Frontal cortex (tissue), 3 donors: ENCODE measurements at regions not wholly inside any gene's neighbourhood (a gene's known extent, or its start where the extent isn't known, plus 50 kb on each side); places are given as distances from the start of the nearest gene placed in this dataset.
"Not testable (repeated sequence)": the region's sequence is repeated elsewhere in the genome, so short reads cannot be mapped to it uniquely, and the experiment has no call there.

Source experiments
- DNase-seq, 2 donors: peaks; one replicate each; pipeline ENCODE4 v3.0.0; 2012; ENCODE audit warnings: low spot score in 2 of 2
- FAIRE-seq: peaks from 2 replicates; lab custom pipeline; 2012; peaks lifted over from hg19 to GRCh38; lab: Jason Lieb, UNC
- donor health status: control.
- donor health status: control.
- donor health status: control.

DNA sequence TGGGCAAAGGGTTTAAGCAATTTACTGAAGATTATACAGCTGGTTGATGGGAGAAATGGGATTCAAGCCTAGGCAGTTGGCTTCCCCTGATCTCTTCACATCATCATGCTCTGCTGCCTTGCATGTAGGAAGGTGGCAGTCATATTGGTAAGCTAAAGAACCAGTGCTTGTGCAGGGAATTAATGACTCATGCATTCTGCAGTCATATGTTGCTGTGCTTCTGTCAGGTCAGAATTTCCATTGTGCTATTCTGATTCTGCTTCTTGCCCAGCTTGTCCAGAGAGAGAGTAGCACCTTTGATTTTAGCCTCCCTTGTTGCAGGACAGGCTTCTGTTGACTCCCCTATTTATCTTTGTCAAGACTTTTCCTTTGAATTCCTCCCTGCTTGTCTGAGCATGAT lies 114.0 kb upstream of the IKBKE start:
- not testable (repeated sequence) for FAIRE-seq, DNase-seq

DNA sequence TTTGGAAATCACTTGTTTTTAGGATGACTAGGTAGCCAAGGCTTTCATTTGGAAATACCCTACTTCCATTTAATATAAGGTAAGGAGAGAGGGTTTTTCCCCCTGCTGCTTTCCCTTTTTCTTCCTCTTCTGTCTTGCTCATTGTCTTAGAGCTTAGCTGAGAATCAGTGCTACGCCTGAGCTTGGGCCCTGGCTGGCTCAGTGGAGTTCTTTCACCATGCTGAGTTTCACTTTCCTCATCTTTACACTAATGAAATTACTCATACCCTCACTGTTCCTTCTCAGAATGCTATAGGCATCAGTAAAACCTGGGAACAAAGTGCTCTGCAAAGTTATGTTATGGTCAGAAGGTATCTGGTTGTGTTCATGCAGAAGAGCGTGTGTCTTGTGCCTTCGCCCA lies 112.3 kb upstream of the IKBKE start:
- not testable (repeated sequence) for DNase-seq, FAIRE-seq

DNA sequence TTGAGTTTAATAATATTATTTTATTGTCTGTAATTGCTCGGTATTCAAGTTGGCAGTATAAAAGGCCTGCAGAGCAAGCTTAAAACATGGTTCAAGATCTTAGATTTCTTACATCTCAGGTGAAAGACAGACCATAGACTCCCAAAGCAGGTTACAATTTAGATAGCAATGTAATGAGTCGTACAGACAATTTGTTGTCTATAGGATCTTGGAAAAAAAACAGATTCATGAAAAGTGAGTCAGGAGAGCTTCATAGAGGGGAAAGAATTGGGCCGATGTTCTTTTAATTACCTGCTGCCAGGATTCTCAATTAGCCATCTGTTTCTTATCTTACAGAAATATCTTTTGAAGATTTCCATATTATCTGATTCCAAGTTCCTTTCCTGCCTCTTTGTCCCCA lies 111.5 kb upstream of the IKBKE start:
- not testable (repeated sequence) for FAIRE-seq, DNase-seq

DNA sequence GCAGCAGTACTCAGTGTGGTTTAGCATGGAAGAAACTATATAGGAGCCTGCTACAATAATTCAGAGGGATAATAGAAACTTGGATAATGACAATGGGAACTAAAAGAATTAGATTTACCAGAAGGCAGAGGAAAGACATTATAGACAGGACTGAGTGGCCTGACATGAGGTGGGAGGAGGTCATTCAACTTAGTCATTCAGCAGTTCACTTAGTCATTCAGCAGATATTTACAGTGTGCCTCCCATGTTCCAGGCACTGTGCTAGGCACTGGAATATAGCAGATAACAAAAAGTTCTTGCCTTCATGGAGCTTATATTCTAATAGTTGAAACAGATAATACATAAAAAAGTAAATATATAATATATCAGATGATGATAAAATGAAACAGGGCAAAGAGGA lies 110.9 kb upstream of the IKBKE start:
- DNase-seq, FAIRE-seq: not testable (repeated sequence)

DNA sequence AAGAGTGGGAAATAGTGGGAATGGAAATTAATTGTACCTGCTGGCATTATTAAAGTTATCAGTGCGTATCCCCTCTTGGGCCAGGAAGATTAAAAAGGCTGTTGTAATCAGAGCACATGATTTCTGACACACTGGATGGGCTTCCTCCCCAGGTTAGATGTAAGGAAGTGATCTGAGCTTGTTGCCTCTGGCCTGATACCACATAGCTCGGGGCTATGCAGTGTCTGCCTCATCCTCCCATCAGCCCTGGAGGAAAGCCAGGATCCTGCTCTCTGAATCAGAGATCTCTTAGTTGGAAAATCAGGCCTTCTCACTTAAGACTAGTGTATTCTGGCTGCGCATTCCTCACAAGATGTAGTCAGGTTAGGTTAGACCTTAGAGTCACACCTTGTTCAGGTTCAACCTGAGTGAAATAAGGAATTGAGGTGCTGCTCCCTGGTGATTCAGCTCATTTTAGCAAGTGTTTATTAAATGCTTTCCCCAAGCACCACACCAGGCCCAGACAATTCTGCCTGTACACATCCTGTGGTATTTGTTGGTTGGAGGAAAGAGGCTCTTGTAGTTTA lies 108.2 kb upstream of the IKBKE start:
- FAIRE-seq, result not testable (repeated sequence)

DNA sequence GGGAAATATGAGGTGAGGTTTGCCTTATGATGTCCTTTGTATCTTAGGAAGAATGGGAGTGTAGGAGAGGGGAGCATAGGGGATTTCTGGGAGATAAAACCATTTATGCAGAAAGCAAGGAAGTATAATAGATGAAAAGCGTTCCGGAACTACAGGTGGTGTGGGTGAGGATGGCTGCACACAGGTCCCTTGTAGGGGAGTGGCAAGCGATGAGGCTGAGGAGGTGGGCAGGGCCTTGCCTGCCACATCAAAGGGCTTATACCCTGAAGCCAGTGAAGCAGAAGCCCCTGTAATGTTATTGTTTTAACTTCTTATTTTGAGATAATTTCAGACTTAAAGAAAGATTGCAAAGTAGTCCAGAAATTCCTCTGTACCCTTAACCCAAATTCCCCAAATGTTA lies 107.3 kb upstream of the IKBKE start:
- FAIRE-seq, DNase-seq: not testable (repeated sequence)

More for the DNA sequence above, 108.2 kb upstream of the IKBKE start:
- DNase-seq, result not testable (repeated sequence)

DNA sequence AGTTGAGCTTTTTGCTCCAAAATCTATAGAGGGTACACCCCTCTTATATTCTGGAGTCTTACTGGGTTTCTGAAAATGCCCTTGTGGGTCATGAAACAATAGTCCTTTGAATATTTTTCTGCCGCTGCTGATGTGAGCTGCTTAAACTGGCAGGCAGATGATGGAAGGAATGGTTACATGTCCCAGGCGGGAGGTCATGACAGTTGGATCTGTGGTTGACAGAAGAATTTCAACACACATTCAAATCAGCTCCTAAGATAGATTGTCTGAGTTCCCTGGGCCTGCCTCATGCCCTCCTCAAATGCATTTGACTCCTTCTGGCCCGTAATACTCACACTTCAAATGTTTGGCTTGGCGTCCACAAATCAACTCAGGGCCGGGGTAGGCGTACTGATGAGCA lies 105.0 kb upstream of the IKBKE start:
- peak; percentile 0 to 3 for DNase-seq
- FAIRE-seq, result not testable (repeated sequence)

DNA sequence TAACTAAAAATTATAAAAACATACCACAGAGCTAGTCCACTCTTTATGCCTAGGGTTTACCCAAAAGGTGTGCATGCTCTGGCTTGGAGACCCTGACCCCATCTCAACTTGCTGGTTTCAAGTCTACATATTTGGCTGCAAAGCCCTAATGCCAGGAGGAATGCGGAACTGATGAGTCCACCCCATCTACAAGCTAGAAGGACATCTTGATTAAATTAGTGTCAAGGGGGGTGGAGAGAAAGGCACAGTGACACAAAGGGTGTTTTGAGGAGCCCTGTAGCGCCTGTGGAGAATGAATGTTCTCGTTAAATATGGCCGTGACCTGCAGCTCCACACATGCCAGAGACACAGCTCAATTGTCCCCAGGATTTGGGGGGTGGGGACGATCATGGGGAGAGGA lies 104.1 kb upstream of the IKBKE start:
- DNase-seq, FAIRE-seq: not testable (repeated sequence)

DNA sequence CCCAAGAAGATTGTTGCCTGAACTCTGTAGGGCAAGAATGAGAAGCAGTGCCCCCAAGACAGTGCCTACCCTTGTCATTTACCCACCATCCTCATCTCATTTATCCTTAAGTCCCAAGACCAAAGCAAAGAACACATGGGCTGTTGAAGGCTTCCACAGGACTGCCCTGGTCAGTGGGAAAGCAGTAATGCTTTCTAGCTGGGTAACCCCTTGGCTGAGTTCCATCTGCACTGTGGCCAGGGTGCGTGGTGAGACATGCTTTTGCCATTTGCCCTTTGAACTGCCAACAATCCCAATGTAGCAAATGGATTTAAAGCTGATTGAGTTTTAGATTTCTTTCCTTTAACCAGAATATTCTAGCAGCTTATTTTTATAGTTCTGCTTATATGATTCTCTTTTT lies 103.5 kb upstream of the IKBKE start:
- FAIRE-seq, DNase-seq: not testable (repeated sequence)

DNA sequence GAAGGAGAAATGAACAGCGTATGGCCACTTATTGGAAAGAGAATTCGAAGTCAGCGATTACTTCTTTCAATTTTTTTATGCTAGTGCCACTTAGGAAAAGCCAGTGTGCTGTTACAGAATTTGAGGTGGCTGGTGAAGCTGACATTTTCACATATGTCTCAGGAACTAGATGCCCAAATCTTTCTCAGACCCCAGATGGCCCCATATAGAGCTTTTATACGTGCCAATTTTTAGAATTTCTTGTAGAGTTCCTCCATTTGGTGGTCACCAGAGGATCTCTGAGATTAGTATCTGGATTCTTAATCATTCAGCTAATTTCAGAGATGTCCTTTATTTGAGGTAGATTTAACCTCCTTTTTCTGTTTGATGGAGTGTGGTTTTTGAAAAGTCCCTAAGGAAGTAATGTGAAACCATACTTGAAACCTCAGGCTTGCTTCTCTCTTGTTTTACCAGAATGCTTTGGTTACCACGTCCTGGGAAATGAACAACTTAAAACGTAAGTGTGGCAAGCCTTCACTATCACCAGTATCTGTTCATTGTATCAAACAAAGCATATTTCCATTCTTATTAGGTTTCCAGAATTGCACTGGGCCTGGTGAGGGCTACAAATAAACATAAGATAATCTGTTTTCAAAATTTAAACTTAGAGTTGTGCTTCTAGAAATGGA lies 102.2 kb upstream of the IKBKE start:
- not testable (repeated sequence) for DNase-seq, FAIRE-seq

DNA sequence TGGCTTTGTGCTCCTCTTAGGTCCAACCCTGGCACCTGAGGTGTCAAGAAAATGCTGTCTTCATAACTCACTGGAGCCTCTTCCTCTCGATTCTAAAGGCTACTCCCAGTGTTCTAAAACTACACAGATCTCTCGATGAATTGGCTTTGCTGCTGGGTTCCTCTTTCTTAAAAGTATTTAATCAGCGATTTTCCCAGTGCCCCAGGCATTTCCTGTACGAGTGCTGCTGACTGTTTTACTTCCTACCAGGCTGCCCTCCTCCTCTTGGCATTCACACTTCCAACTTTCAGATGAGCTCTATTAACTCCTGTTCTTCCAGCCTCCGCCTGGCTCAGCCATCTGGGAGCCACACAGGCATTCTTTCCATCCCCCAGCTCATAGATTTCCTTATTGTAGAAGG lies 95.6 kb upstream of the IKBKE start:
- not testable (repeated sequence) for DNase-seq, FAIRE-seq

DNA sequence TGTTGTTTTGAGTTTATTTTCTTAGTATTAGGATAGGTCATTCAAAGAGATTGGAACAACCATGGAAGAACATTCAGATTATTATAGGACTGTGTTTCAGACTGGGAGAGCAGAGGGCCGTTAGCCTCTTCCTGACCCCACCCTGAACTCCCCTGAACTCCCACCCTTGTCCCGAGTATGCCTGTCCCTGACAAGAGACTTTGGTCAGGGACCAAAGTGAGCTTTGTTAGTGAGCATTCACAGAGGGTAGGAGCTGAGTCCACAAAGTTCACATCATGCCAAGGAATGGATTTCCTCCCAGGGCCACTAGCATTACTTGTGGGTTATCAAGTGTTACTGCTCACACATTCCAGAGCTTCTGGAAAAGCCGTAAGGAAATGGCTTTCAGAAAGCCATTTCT lies 94.7 kb upstream of the IKBKE start:
- not testable (repeated sequence) for DNase-seq, FAIRE-seq

DNA sequence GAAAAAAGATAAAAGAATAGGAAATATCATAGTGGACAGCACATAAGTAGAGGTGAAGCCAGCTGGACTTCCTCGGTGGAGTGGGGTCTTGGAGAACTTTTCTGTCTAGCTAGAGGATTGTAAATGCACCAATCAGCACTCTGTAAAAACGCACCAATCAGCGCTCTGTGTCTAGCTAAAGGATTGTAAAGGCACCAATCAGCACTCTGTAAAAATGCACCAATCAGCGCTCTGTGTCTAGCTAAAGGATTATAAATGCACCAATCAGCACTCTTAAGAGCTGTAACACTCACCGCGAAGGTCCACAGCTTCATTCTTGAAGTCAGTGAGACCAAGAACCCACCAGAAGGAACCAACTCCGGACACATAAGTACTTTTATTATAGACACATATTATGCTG lies 91.8 kb upstream of the IKBKE start:
- DNase-seq, FAIRE-seq: not testable (repeated sequence)

DNA sequence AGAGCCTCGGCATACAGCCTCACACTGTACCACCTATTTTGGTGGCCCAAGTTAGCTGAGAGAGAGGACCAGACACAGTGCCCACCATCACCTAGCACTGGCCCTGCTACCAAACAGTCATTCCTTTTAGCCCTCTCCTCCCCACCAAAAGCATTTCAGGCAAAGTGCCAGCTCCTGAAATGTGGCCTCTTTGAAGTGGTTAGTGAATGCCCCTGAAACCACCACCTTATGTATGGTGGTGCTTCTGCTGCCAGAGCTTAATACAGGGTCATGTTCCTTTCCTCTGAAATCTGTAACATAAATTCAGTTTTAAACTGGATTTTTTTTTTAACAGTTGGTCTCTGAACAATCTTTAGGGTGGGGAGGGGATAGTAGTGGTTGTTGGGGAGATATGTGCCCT lies 91.0 kb upstream of the IKBKE start:
- not testable (repeated sequence) for FAIRE-seq

DNA sequence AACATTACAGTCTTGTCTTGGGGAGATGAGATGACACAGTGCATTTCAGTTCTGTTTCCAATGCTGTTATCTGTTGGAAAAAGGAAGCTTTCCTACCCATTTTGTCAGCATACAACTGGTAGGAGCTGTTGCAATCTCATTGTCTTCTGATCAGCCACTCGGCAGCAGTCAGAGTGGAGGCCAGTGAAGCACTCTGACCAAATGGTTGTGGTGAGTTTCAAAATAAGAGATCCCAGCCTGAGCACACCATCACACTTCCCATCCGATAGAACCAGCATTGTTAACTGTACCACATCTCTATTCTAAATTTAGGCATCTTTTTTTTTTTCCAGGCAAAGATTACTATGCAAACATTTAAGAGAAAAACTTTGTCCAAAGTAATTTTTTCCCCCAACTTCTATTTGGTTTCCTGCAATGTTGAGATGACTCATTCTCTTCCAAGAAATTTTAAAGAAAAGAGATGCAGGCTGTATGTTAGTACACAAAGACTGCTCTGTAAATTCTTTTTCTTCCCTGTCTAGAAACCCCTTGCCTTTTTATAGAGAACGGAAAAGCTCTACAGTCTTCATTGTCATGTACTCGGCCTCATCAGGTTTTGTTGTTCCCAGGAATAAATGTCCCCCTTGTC lies 90.0 kb upstream of the IKBKE start:
- not testable (repeated sequence) for FAIRE-seq, DNase-seq

More for the DNA sequence above, 91.0 kb upstream of the IKBKE start:
- not testable (repeated sequence) for DNase-seq

DNA sequence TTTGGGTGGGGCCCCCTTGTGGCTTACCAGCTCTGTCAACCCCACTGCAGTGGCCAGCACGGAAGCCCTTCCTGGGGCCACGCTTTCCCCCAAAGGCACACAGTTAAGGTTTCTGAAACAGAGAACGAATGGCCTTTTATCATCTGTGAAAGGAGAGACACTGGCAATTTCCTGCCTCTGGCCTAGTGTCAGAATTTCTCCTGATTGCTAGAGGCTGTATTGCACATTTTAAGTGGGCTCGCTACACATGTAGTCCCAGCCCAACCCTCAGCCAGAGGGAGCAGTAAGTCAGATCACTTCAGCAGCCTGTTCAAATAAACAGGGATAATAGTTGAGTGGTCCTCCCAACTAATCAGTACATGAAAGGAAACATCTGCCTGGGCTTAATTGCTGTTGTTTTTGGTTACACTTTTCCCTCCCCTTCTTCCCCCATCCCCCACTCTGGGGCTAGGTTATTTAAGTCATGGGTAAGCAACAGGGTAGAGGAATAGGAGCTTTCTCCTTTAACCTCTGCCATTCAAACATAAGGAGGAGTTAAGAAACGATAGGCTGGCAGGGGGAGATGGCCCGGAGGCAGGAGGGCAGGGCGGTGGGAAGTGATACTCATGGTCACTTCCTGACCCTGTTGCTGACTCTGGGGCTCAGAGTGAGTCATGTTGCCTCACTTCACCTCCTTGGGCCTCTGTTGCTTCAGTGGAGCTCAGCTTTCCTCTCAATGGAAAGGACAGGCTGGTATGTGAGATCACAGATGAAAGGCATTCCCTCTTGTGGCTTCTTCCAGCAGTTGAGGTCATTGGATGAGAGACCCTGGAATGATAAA lies 89.3 kb upstream of the IKBKE start:
- FAIRE-seq, result not testable (repeated sequence)

DNA sequence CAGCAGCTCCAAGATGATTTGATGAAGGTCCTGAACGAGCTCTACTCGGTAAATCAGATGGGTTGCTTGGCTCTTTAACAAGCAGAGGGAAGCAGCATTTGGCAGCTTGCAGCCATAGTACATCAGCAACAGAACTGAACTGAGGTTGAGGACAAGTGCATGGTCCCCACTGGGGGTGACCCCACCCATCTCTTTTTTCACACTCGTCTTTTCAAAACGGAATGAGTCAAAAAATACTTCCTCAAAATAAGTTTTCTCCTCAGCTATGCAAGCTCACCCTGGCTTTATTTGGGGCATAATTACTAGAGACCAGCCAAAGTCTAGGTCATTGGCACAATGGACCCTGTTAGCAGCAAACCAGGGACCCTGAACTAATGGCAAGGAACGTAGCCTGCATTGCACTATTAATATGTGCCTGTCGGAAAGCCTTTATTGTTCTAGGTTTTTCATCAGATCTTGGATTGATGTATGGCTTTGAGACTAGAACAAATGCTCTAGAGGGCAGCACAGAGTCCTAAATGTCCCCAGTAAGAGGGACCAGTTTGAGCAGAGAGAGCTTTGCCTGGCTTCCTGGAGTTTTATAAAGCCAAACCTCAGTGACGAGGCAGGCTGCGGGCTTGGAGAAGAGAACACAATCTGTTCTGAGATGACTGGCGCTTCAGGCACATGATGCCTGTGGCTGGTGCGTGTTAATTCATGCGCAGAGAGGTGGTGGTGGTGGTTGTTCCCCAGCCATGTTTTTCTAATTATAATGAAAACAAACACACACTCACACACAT lies 86.1 kb upstream of the IKBKE start:
- FAIRE-seq, result not testable (repeated sequence)
- peak in 1 of 2 donors; percentile 0 for DNase-seq

More for the DNA sequence above, 89.3 kb upstream of the IKBKE start:
- DNase-seq, result not testable (repeated sequence)

DNA sequence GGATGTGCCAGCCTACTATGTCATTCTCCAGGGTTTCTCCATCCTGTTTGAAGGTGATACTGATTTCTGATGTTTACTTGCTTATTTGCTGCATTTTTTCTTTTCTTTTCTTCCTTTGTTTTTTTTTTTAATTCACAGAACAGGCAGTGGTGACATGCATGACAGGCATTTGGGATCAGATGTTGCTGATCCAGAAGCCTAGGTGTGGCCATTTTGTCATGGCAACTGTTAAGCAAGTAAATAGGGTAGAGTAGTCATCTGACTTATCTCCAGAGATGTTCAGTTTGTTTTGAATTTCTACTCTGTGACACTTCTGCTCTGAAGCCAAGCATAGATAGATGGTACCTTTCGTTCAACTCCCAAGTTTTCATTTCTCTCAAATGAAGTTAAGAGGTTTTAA lies 85.4 kb upstream of the IKBKE start:
- not testable (repeated sequence) for FAIRE-seq

DNA sequence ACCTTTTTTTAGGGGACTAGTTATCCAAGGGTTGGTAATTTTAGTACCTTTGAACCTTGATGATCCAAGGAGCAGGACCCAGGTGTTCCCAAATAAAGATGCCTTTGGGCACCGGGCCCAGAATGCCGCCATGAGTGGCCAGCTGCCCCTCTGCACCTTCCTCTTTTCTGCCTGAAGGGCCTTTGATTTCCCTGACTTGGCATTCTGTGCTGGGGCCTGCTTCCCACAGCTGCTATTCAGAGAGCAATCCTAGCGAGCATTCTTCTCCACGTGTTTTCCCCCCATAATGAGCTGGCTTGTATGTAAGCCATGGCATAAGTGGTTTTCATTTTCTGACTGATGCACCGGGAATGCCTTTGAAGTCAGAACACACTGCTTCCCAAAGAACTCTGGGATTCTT lies 82.6 kb upstream of the IKBKE start:
- not testable (repeated sequence) for FAIRE-seq, DNase-seq

More for the DNA sequence above, 85.4 kb upstream of the IKBKE start:
- DNase-seq, result not testable (repeated sequence)
